Tibial artery (tissue), 4 donors: ENCODE measurements at regions not wholly inside any gene's neighbourhood (a gene's known extent, or its start where the extent isn't known, plus 50 kb on each side); places are given as distances from the start of the nearest gene placed in this dataset.

Experiments used
- DNase-seq, 2 donors: peaks; one replicate each; pipeline ENCODE4 v3.0.0-alpha.2; 2019
- H3K27ac ChIP-seq, 2 donors: fragments of 200-600 bp; sonication (generic) in 1 of 2; 1 replicate in 1 of 2; 2 replicates in 1 of 2; pipeline ENCODE4 v1.5.1; 2018 to 2019; ENCODE audit warnings: mild to moderate bottlenecking in 1 of 2
- H3K27me3 ChIP-seq, 2 donors: fragments of 200-600 bp; sonication (generic) in 1 of 2; one replicate each; pipeline versions ENCODE4 v1.5.1 to v1.6.0; 2016 to 2019
- H3K36me3 ChIP-seq, 3 donors: fragments of 200-600 bp; sonication (generic) in 2 of 3; one replicate each; pipeline ENCODE4 v1.5.1; 2016 to 2019; ENCODE audit warnings: mild to moderate bottlenecking in 2 of 3
- H3K4me1 ChIP-seq, 4 donors: fragments of 200-600 bp; sonication (generic) in 2 of 4; 1 replicate in 3 of 4; 2 replicates in 1 of 4; pipeline ENCODE4 v1.5.1; 2016 to 2019
- H3K4me3 ChIP-seq, 2 donors: fragments of 200-600 bp; sonication (generic) in 1 of 2; 1 replicate in 1 of 2; 2 replicates in 1 of 2; pipeline ENCODE4 v1.5.1; 2018 to 2019; ENCODE audit warnings: mild to moderate bottlenecking in 2 of 2
- H3K9me3 ChIP-seq, 3 donors: fragments of 200-600 bp; sonication (generic) in 1 of 3; one replicate each; pipeline ENCODE4 v1.5.1; 2016 to 2019
- intact Hi-C: fragments of 100-400 bp; cut with DNase I; formaldehyde crosslinking; loops from one replicate; pipeline ENCODE4 v1.15.0; 2023; ENCODE audit warnings: low total_unique reads
- TF ChIP-seq, protein P1 (sequence below), 2 experiments: fragments of 200-600 bp in 1 of 2; fragments of 450-650 bp in 1 of 2; IDR thresholded peaks; one replicate each; pipeline ENCODE4 v1.5.1; 2017 to 2019; ENCODE audit warnings: antibody characterized with exemption in 2 of 2, mild to moderate bottlenecking in 1 of 2, moderate library complexity in 1 of 2

DNA sequence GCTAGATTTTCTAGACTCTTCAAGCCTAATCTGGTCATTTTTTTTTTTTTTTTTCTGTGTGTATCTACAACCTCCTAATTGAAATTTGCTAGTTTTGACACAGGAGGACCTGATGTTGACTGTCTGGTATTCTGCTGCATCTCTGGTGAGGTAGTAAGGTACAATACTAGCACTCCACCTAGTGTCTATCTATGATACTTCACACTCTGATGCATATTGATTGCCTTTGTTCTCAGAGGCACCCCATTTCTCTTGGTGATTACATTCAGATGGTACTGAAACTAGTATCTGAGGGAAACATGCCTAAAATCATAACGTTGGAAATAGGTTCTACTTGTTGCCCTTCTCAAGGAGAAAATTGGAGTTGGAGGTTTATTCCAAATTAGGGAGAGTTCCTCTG lies 930.5 kb upstream of the NOVA1 start:
- no peaks in the 10 kb centered on the region for H3K4me1 ChIP-seq
- H3K27me3 ChIP-seq: no peaks in the 10 kb centered on the region
- no peak overlapping the region for H3K27ac ChIP-seq
- no peaks in the 10 kb centered on the region for H3K36me3 ChIP-seq
- intact Hi-C loops: no loop called here
- peaks cover 0 to 3% (median 0%) of the 10 kb centered on the region in 3 donors for H3K9me3 ChIP-seq
- DNase-seq: no peak
- no peak overlapping the region for H3K4me3 ChIP-seq
- TF ChIP-seq, protein P1, sequence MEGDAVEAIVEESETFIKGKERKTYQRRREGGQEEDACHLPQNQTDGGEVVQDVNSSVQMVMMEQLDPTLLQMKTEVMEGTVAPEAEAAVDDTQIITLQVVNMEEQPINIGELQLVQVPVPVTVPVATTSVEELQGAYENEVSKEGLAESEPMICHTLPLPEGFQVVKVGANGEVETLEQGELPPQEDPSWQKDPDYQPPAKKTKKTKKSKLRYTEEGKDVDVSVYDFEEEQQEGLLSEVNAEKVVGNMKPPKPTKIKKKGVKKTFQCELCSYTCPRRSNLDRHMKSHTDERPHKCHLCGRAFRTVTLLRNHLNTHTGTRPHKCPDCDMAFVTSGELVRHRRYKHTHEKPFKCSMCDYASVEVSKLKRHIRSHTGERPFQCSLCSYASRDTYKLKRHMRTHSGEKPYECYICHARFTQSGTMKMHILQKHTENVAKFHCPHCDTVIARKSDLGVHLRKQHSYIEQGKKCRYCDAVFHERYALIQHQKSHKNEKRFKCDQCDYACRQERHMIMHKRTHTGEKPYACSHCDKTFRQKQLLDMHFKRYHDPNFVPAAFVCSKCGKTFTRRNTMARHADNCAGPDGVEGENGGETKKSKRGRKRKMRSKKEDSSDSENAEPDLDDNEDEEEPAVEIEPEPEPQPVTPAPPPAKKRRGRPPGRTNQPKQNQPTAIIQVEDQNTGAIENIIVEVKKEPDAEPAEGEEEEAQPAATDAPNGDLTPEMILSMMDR (IDR thresholded peaks at IDR 0.05): no peak

DNA sequence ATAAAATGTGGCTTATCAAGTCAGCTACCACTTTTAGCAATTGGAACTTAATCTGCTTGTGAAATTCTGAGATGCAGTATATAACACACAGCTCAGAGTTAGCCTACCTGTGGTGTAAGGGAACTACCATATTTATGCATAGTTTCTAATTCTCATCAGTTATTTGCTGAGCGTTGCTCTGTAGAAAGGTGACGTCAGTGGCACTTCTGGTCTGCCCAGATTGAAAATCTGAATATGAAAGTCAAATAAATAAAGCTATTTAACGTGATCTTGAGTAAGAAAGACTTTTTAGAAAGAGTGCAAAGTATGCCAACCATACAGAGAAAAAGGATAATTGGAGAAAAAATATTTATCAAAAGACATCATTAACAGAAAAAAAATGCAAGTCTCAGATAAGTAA lies 938.9 kb upstream of the NOVA1 start:
- Histone ChIP-seq H3K4me3 (no peak overlapping the region), H3K27ac (no peak overlapping the region), H3K4me1 (no peaks in the 10 kb centered on the region), H3K9me3 (no peaks in the 10 kb centered on the region), H3K36me3 (no peaks in the 10 kb centered on the region), H3K27me3 (no peaks in the 10 kb centered on the region)
- no peak for DNase-seq
- intact Hi-C loops: no loop called here
- TF ChIP-seq, protein P1 (IDR thresholded peaks at IDR 0.05): no peak

DNA sequence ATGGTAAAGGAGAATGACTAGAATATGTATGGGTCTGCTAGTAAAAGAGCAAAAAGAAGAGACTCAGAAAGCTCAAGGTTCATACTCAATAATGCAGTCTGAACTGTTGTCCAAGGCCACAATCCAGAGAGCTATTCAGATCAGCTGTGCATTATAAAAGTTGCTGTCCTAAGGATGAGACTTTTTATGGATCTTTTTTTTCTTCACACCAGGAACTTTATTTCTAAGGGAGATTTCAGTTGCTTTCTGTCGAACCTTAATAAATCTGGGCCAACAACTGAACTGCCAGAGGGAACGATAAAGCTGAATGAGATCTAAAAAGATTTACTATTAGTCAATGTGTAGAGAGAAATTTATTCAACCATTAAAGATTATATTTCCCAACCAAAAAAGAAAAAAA lies 948.3 kb upstream of the NOVA1 start:
- Histone ChIP-seq H3K4me1 (no peaks in the 10 kb centered on the region), H3K4me3 (no peak overlapping the region), H3K36me3 (no peaks in the 10 kb centered on the region), H3K27me3 (no peaks in the 10 kb centered on the region), H3K9me3 (no peaks in the 10 kb centered on the region), H3K27ac (no peak overlapping the region)
- DNase-seq: no peak
- TF ChIP-seq, protein P1 (IDR thresholded peaks at IDR 0.05): no peak
- intact Hi-C loops: no loop called here

DNA sequence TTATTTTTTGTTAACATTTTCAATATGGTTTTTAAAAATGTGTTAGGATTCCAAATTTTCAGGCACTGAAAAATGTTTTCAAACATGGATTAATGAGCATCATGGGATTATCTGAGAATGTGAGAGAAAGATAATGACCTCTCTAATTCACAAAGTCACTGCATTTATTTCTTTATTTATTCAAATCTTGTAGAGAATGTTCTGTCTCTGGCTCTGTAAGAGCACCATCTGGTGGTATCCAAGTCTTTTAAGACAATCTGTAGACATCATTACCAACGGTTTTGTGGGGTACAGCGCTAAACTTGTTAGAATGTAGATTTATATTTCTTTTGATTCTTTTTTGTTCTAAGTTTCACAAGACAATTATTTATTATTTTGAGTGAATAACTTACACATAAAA lies 956.0 kb upstream of the NOVA1 start:
- no peaks in the 10 kb centered on the region for H3K36me3 ChIP-seq
- TF ChIP-seq, protein P1 (IDR thresholded peaks at IDR 0.05): no peak
- no peak overlapping the region for H3K27ac ChIP-seq
- H3K9me3 ChIP-seq: no peaks in the 10 kb centered on the region
- intact Hi-C loops: no loop called here
- H3K4me3 ChIP-seq: no peak overlapping the region
- H3K27me3 ChIP-seq: no peaks in the 10 kb centered on the region
- DNase-seq: no peak
- H3K4me1 ChIP-seq: no peaks in the 10 kb centered on the region

DNA sequence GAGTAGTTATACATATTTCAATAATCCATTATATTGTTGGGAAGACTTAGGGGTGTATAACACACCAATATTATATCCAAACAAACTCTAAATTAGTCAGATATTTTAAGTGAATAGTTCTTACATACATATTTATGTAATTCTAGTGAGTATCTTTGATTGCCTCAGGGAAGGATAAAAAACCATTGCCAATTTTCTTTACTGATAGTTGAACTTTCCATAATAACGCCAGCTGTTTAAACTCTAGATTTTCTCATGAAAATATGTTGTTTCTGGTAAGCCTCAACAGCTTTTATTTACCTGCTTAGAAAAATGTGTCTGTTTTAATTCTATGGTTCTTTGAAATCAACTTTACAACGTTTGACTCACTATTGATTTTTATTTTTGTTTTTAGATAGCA lies 959.6 kb upstream of the NOVA1 start:
- Histone ChIP-seq H3K27ac (no peak overlapping the region), H3K36me3 (no peaks in the 10 kb centered on the region), H3K4me1 (no peaks in the 10 kb centered on the region), H3K4me3 (no peak overlapping the region), H3K9me3 (no peaks in the 10 kb centered on the region), H3K27me3 (no peaks in the 10 kb centered on the region)
- DNase-seq: no peak
- TF ChIP-seq, protein P1 (IDR thresholded peaks at IDR 0.05): no peak
- intact Hi-C loops: no loop called here

DNA sequence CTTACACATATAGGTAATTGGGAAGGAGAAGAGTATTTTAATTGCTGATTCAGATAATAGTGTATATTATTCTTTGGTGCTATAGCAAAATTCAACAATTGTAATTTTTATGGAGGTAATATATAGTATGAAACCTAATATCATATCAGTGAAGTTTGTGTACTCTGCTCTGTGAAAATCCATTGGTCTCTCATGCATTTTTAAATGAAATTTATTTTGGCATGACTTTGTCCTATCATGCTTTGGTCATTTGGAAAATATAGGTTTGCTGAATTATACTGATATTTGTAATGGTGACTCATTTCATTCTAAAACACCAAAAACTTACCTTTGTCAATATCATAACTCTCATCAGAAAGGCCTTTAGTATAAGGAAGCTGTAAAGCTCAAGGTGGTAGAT lies 962.0 kb upstream of the NOVA1 start:
- TF ChIP-seq, protein P1 (IDR thresholded peaks at IDR 0.05): no peak
- Histone ChIP-seq H3K36me3 (no peaks in the 10 kb centered on the region), H3K27me3 (no peaks in the 10 kb centered on the region), H3K4me3 (no peak overlapping the region), H3K4me1 (no peaks in the 10 kb centered on the region), H3K27ac (no peak overlapping the region), H3K9me3 (no peaks in the 10 kb centered on the region)
- intact Hi-C loops: no loop called here
- no peak for DNase-seq
